GM12878 (cell line): ENCODE measurements at regions not wholly inside any gene's neighbourhood (a gene's known extent, or its start where the extent isn't known, plus 50 kb on each side); places are given as distances from the start of the nearest gene placed in this dataset.

ENCODE experiments used
- ATAC-seq: fragments of 200-7000 bp; cut with Tn5 transposase; 3 replicates; pipeline ENCODE4 v1.9.1; 2020; ENCODE audit warnings: mild to moderate bottlenecking, moderate library complexity
- BruUV-seq: library from RNA; stranded (reverse); fragments of 400-500 nt; replicated peaks from 2 replicates; lab custom pipeline; 2021; lab: Mats Ljungman, UMichigan
- CTCF ChIA-PET: fragments of 300-600 bp; sonication (Branson Sonifier 250); formaldehyde crosslinking; extraction: SDS; loops from one replicate; lab custom pipeline; 2021; ENCODE audit warnings: inconsistent platforms; lab: Yijun Ruan, JAX
- POLR2A ChIA-PET: fragments of 350-600 bp; formaldehyde crosslinking; extraction: SDS; loops from one replicate; lab custom pipeline; 2021; ENCODE audit warnings: inconsistent platforms; lab: Charles Lee
- RAD21 ChIA-PET: fragments of 300-600 bp; sonication (Branson Sonifier 250); formaldehyde crosslinking; loops from one replicate; lab custom pipeline; 2023; ENCODE audit warnings: antibody characterized with exemption; ENCODE audit not compliant: unreplicated experiment; lab: Charles Lee
- SMC1A ChIA-PET: fragments of 300-600 bp; sonication (Branson Sonifier 250); formaldehyde crosslinking; loops from one replicate; lab custom pipeline; 2023; ENCODE audit not compliant: unreplicated experiment, uncharacterized antibody; lab: Charles Lee
- DNase-seq: peaks from one replicate; pipeline ENCODE4 v3.0.0-alpha.2; 2011; ENCODE audit warnings: low read depth, low spot score
- FAIRE-seq: peaks from 3 replicates; lab custom pipeline; 2011; peaks lifted over from hg19 to GRCh38; lab: Jason Lieb, UNC
- H2AFZ ChIP-seq: 2 replicates; pipeline ENCODE4 v1.6.0; 2011; ENCODE audit warnings: low read depth, low read length, control low read depth; ENCODE audit not compliant: control insufficient read depth
- H3K27ac ChIP-seq: 2 replicates; pipeline ENCODE4 v1.5.1; 2011; ENCODE audit warnings: control low read depth; ENCODE audit not compliant: control insufficient read depth, insufficient read depth
- H3K27me3 ChIP-seq, 2 experiments: replicated peaks in 1 of 2; 2 replicates each; pipeline versions ENCODE4 v1.6.0 to v1.6.1; 2011; ENCODE audit warnings: low read length in 1 of 2; ENCODE audit not compliant: control insufficient read depth in 2 of 2, insufficient read depth in 2 of 2
- H3K36me3 ChIP-seq, 2 experiments: 2 replicates each; pipeline ENCODE4 v1.5.1; 2011; ENCODE audit warnings: low read length in 1 of 2; ENCODE audit not compliant: control insufficient read depth in 2 of 2, insufficient read depth in 2 of 2
- H3K4me1 ChIP-seq: 2 replicates; pipeline ENCODE4 v1.6.1; 2011; ENCODE audit warnings: mild to moderate bottlenecking, low read length, moderate library complexity, mixed read lengths; ENCODE audit not compliant: control insufficient read depth, insufficient read depth
- H3K4me2 ChIP-seq: 2 replicates; pipeline ENCODE4 v1.6.0; 2011; ENCODE audit warnings: control low read depth; ENCODE audit not compliant: control insufficient read depth, insufficient read depth
- H3K4me3 ChIP-seq: fragments of 200-600 bp; sonication (generic); 2 replicates; pipeline ENCODE4 v1.5.1; 2016
- H3K79me2 ChIP-seq: 2 replicates; pipeline ENCODE4 v1.6.0; 2011; ENCODE audit warnings: low read length; ENCODE audit not compliant: control insufficient read depth, insufficient read depth
- H3K9ac ChIP-seq: 2 replicates; pipeline ENCODE4 v1.8.0; 2011; ENCODE audit warnings: low read length, control low read depth, mixed read lengths; ENCODE audit not compliant: control insufficient read depth, insufficient read depth
- H3K9me3 ChIP-seq: replicated peaks from 3 replicates; pipeline ENCODE4 v1.5.1; 2011; ENCODE audit warnings: mild to moderate bottlenecking, low read length; ENCODE audit not compliant: control insufficient read depth, insufficient read depth
- H4K20me1 ChIP-seq: 2 replicates; pipeline ENCODE4 v1.6.0; 2011; ENCODE audit not compliant: control insufficient read depth, insufficient read depth
- CBX3 ChIP-seq: fragments of 200-600 bp; sonication (generic); IDR thresholded peaks from 2 replicates; pipeline ENCODE4 v1.6.1; 2016; ENCODE audit warnings: low read depth, borderline replicate concordance
- CHD1 ChIP-seq: IDR thresholded peaks from 2 replicates; pipeline ENCODE4 v1.6.1; 2012; ENCODE audit warnings: low read depth, low read length, improper control_type of control experiment
- EED ChIP-seq: sonication (generic); IDR thresholded peaks from 2 replicates; pipeline ENCODE4 v1.6.1; 2016; ENCODE audit warnings: antibody characterized with exemption, low read depth
- FOS ChIP-seq: IDR thresholded peaks from 3 replicates; pipeline ENCODE4 v1.6.1; 2011; ENCODE audit warnings: borderline replicate concordance; ENCODE audit not compliant: insufficient read length; ENCODE audit errors: extremely low read depth
- NFIC ChIP-seq: IDR thresholded peaks from 2 replicates; pipeline ENCODE4 v1.6.1; 2012; ENCODE audit warnings: low read depth, mild to moderate bottlenecking, inconsistent platforms, low read length, moderate library complexity
- SMAD1 ChIP-seq: fragments of 450-650 bp; IDR thresholded peaks from 2 replicates; pipeline ENCODE4 v1.6.1; 2018; ENCODE audit warnings: mild to moderate bottlenecking, low read depth; ENCODE audit not compliant: partially characterized antibody
- SMARCA5 ChIP-seq: fragments of 450-650 bp; IDR thresholded peaks from 2 replicates; pipeline ENCODE4 v1.6.1; 2017; ENCODE audit warnings: mild to moderate bottlenecking
- YY1 ChIP-seq: IDR thresholded peaks from 2 replicates; pipeline ENCODE4 v1.6.1; 2011; ENCODE audit warnings: low read depth, mild to moderate bottlenecking, low read length
- ZNF24 ChIP-seq: fragments of 450-650 bp; IDR thresholded peaks from 2 replicates; pipeline ENCODE4 v1.6.1; 2017; ENCODE audit warnings: antibody characterized with exemption, mild to moderate bottlenecking
- WGBS: methylation state at CpG from one replicate; pipeline ENCODE4 v1.1.6; 2016; ENCODE audit warnings: low lambda C conversion rate; ENCODE audit not compliant: insufficient replicate concordance, insufficient coverage; ENCODE audit errors: missing lambda C conversion rate; 5-methylcytosine and 5-hydroxymethylcytosine counted together
- in situ Hi-C: fragments of 300-500 bp; cut with MboI; formaldehyde crosslinking; loops from 9 replicates; pipeline ENCODE4 v1.14.3; 2018; ENCODE audit warnings: mixed read lengths
- intact Hi-C: fragments of 100-400 bp; cut with micrococcal nuclease; formaldehyde crosslinking; loops from one replicate; pipeline ENCODE4 v1.14.2; 2022; ENCODE audit not compliant: unreplicated experiment
- TF ChIP-seq, protein P1 (sequence below): fragments of 450-650 bp; formaldehyde crosslinking; IDR thresholded peaks from 2 replicates; pipeline ENCODE4 v1.4.0; 2020; ENCODE audit warnings: mild to moderate bottlenecking, moderate library complexity

DNA sequence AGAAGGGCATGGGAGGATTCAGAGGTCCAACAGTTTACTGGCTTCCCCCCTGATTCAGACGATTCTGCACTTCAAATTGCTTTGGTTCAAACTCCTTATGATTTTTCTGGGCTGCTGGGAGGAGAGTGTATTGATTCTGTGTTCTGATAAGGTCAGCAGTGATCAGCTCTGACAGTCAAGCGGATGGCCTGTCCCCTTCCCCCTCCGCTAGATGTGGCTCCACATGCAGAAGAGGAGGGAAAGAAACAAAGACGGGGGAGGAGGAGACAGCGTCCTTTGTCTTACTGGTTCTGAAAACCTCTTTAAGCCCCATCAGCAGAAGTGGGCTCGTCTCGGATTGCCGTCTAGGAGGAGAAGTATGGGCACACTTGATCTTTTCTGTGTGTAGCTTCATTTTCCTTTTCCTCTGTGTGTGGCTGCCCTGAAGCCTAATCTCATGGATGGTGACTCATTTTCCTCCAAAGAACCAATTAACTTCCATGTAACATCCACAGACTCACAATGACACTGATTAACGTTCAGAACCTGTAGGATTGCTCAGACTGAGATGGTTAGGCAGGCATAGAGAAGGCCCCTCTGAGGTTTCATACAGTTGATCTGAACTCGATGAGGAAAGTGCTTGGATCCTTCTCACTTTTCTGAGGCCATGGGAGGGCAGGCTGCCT is 162.4 kb upstream of the PPP2R3A start:
- Histone ChIP-seq H3K27me3 (no peaks in the 10 kb centered on the region; a peak in 2 of 4 replicates), H3K27ac (no peak overlapping the region), H4K20me1 (no peaks in the 10 kb centered on the region), H3K9ac (no peak overlapping the region), H3K79me2 (no peaks in the 10 kb centered on the region), H3K4me2 (no peak overlapping the region), H3K4me1 (no peaks in the 10 kb centered on the region), H3K4me3 (no peak overlapping the region), H2AFZ (no peak overlapping the region), H3K9me3 (no peaks in the 10 kb centered on the region), H3K36me3 (no peaks in the 10 kb centered on the region)
- SMC1A ChIA-PET, result no interaction called here
- intact Hi-C loops (no loop called here), in situ Hi-C loops (no loop called here)
- no peak for TF ChIP-seq YY1
- TF ChIP-seq CBX3, result no peak
- no peak for TF ChIP-seq NFIC
- WGBS, result 19% methylated on average over 10 of the region's 10 CpGs
- ATAC-seq (no peak), DNase-seq (no peak), FAIRE-seq (no peak)
- BruUV-seq, result no TSS peak
- CTCF ChIA-PET, result no interaction called here
- RAD21 ChIA-PET, result no interaction called here
- POLR2A ChIA-PET, result no interaction called here

DNA sequence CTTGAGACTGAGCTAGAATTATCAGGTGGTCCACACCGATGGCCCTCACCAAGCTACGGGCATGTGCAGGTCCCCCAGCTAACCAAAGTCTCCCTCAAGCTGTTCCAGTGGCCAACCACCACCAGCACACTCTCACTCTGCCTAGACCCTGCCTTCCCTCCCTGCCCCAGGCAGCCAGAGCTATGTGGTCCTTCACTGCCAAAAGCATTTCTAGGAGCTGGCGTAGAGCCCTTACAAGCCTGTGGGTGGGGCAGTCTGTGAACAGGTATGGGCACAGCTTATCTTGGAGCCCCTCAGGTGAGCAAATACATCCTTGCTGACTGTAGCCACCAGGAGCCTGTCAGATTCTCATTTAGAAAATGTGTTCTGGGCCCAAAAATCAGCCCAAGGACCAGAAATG is 159.8 kb upstream of the PPP2R3A start:
- CTCF ChIA-PET, result no interaction called here
- 17% methylated on average over 3 of the region's 3 CpGs for WGBS
- TF ChIP-seq, protein P1, sequence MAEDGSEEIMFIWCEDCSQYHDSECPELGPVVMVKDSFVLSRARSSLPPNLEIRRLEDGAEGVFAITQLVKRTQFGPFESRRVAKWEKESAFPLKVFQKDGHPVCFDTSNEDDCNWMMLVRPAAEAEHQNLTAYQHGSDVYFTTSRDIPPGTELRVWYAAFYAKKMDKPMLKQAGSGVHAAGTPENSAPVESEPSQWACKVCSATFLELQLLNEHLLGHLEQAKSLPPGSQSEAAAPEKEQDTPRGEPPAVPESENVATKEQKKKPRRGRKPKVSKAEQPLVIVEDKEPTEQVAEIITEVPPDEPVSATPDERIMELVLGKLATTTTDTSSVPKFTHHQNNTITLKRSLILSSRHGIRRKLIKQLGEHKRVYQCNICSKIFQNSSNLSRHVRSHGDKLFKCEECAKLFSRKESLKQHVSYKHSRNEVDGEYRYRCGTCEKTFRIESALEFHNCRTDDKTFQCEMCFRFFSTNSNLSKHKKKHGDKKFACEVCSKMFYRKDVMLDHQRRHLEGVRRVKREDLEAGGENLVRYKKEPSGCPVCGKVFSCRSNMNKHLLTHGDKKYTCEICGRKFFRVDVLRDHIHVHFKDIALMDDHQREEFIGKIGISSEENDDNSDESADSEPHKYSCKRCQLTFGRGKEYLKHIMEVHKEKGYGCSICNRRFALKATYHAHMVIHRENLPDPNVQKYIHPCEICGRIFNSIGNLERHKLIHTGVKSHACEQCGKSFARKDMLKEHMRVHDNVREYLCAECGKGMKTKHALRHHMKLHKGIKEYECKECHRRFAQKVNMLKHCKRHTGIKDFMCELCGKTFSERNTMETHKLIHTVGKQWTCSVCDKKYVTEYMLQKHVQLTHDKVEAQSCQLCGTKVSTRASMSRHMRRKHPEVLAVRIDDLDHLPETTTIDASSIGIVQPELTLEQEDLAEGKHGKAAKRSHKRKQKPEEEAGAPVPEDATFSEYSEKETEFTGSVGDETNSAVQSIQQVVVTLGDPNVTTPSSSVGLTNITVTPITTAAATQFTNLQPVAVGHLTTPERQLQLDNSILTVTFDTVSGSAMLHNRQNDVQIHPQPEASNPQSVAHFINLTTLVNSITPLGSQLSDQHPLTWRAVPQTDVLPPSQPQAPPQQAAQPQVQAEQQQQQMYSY (CRISPR knock-in tag), result no peak
- TF ChIP-seq ZNF24, result no peak
- no peak for TF ChIP-seq FOS
- no peak for TF ChIP-seq CHD1
- no peak for TF ChIP-seq SMAD1
- no peak for TF ChIP-seq SMARCA5
- TF ChIP-seq EED, result no peak

More for the DNA sequence above, 159.8 kb upstream of the PPP2R3A start:
- no peaks in the 10 kb centered on the region for H3K36me3 ChIP-seq
- no peak for FAIRE-seq
- no peaks in the 10 kb centered on the region for H3K4me1 ChIP-seq
- no peaks in the 10 kb centered on the region; a peak in 2 of 4 replicates for H3K27me3 ChIP-seq
- H2AFZ ChIP-seq, result no peak overlapping the region
- H3K9me3 ChIP-seq, result no peaks in the 10 kb centered on the region
- H3K4me2 ChIP-seq, result no peak overlapping the region
- H3K9ac ChIP-seq, result no peak overlapping the region
- no peaks in the 10 kb centered on the region for H4K20me1 ChIP-seq
- intact Hi-C loops, result no loop called here
- POLR2A ChIA-PET, result no interaction called here
- ATAC-seq, result no peak
- DNase-seq, result no peak
- in situ Hi-C loops, result no loop called here
- BruUV-seq, result no TSS peak
- SMC1A ChIA-PET, result interaction anchor here (0.7 kb wide), 2 partner anchors 29 to 40 kb away, joined by 3 to 4 read pairs; no protein-coding TSS in a partner anchor
- H3K27ac ChIP-seq, result no peak overlapping the region
- no peaks in the 10 kb centered on the region for H3K79me2 ChIP-seq
- no peak overlapping the region for H3K4me3 ChIP-seq
- RAD21 ChIA-PET, result no interaction called here
